Natural killer cell (primary cell): ENCODE measurements at regions not wholly inside any gene's neighbourhood (a gene's known extent, or its start where the extent isn't known, plus 50 kb on each side); places are given as distances from the start of the nearest gene placed in this dataset.

Experiments used
- ATAC-seq, 3 donors: fragments of 150-1000 bp in 2 of 3; fragments of 200-7000 bp in 1 of 3; cut with Tn5 transposase; 1 replicate in 1 of 3; 2 replicates in 2 of 3; pipeline ENCODE4 v1.10.0; 2021; ENCODE audit warnings: mild to moderate bottlenecking in 2 of 3, moderate library complexity in 2 of 3
- DNase-seq, 2 donors: peaks; one replicate each; pipeline versions ENCODE4 v3.0.0 to v3.0.0-alpha.2; 2013 to 2021; ENCODE audit warnings: mixed read lengths in 1 of 2
- H3K27ac ChIP-seq: one replicate; pipeline ENCODE4 v1.5.1; 2013; ENCODE audit warnings: mild to moderate bottlenecking, low read length
- H3K27me3 ChIP-seq: one replicate; pipeline ENCODE4 v1.6.1; 2013; ENCODE audit warnings: low read length; ENCODE audit not compliant: control insufficient read depth, insufficient read depth
- H3K36me3 ChIP-seq: one replicate; pipeline ENCODE4 v1.6.1; 2013; ENCODE audit warnings: low read length; ENCODE audit not compliant: control insufficient read depth, insufficient read depth
- H3K4me1 ChIP-seq: one replicate; pipeline ENCODE4 v1.6.1; 2013; ENCODE audit warnings: low read length; ENCODE audit not compliant: control insufficient read depth, insufficient read depth
- H3K4me3 ChIP-seq: one replicate; pipeline ENCODE4 v1.5.1; 2013; ENCODE audit warnings: low read length
- H3K9me3 ChIP-seq: one replicate; pipeline ENCODE4 v1.6.1; 2013; ENCODE audit warnings: low read length; ENCODE audit not compliant: control insufficient read depth, insufficient read depth
- H3K27ac Mint-ChIP-seq, 2 donors: one replicate each; pipeline ENCODE4 v1.8.0; 2022; ENCODE audit warnings: mild to moderate bottlenecking in 2 of 2, mixed read lengths in 2 of 2, moderate library complexity in 1 of 2
- H3K27me3 Mint-ChIP-seq, 2 donors: one replicate each; pipeline ENCODE4 v1.8.0; 2022; ENCODE audit warnings: low read depth in 2 of 2, mixed read lengths in 2 of 2
- H3K36me3 Mint-ChIP-seq: one replicate; pipeline ENCODE4 v1.8.0; 2022; ENCODE audit warnings: mixed read lengths
- H3K4me1 Mint-ChIP-seq, 2 donors: one replicate each; pipeline ENCODE4 v1.8.0; 2022; ENCODE audit warnings: mixed read lengths in 2 of 2
- H3K4me3 Mint-ChIP-seq: one replicate; pipeline ENCODE4 v1.8.0; 2022; ENCODE audit warnings: mild to moderate bottlenecking, moderate library complexity, mixed read lengths
- H3K9me3 Mint-ChIP-seq, 2 donors: one replicate each; pipeline ENCODE4 v1.8.0; 2022; ENCODE audit warnings: mixed read lengths in 2 of 2
- WGBS: methylation state at CpG from one replicate; pipeline ENCODE4 v1.1.7; 2013; ENCODE audit warnings: missing lambda C conversion rate; ENCODE audit not compliant: insufficient coverage; 5-methylcytosine and 5-hydroxymethylcytosine counted together
- intact Hi-C: fragments of 100-400 bp; cut with micrococcal nuclease; formaldehyde crosslinking; loops from one replicate; pipeline ENCODE4 v1.14.2; 2022
- TF ChIP-seq, protein P1 (sequence below): fragments of 200-600 bp; IDR thresholded peaks from one replicate; pipeline ENCODE4 v1.8.0; 2022; ENCODE audit warnings: antibody characterized with exemption

DNA sequence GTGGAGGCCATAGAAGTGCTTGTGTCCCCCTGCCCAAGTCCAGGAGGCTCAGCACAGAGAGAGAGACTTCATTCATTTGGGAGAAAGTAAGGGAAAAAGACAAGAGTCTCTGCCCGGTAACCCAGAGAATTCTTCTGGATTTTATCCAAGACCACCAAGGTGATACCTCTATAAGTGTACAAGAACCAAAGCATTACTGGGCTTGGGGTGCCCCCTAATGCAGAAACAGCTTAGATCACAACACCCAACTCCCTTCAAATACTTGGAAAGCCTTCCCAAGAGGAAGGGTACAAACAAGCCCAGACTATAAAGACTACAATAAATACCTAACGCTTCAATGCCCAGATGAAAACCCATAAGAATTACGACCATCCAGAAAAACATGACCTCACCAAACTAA, 119.7 kb upstream of the PDE3A start:
- Mint-ChIP-seq H3K27me3 (no peaks in the 10 kb centered on the region), H3K4me3 (no peak overlapping the region), H3K4me1 (no peaks in the 10 kb centered on the region), H3K36me3 (no peaks in the 10 kb centered on the region), H3K9me3 (peaks cover 10 to 18% of the 10 kb centered on the region in 2 donors), H3K27ac (no peak overlapping the region)
- Histone ChIP-seq H3K27me3 (no peaks in the 10 kb centered on the region), H3K9me3 (no peaks in the 10 kb centered on the region), H3K4me3 (no peak overlapping the region), H3K4me1 (no peaks in the 10 kb centered on the region), H3K27ac (no peak overlapping the region), H3K36me3 (no peaks in the 10 kb centered on the region)
- TF ChIP-seq, protein P1, sequence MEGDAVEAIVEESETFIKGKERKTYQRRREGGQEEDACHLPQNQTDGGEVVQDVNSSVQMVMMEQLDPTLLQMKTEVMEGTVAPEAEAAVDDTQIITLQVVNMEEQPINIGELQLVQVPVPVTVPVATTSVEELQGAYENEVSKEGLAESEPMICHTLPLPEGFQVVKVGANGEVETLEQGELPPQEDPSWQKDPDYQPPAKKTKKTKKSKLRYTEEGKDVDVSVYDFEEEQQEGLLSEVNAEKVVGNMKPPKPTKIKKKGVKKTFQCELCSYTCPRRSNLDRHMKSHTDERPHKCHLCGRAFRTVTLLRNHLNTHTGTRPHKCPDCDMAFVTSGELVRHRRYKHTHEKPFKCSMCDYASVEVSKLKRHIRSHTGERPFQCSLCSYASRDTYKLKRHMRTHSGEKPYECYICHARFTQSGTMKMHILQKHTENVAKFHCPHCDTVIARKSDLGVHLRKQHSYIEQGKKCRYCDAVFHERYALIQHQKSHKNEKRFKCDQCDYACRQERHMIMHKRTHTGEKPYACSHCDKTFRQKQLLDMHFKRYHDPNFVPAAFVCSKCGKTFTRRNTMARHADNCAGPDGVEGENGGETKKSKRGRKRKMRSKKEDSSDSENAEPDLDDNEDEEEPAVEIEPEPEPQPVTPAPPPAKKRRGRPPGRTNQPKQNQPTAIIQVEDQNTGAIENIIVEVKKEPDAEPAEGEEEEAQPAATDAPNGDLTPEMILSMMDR, result no peak
- ATAC-seq (no peak), DNase-seq (no peak)
- intact Hi-C loops, result no loop called here
- WGBS, result 93% methylated on average over 3 of the region's 3 CpGs

DNA sequence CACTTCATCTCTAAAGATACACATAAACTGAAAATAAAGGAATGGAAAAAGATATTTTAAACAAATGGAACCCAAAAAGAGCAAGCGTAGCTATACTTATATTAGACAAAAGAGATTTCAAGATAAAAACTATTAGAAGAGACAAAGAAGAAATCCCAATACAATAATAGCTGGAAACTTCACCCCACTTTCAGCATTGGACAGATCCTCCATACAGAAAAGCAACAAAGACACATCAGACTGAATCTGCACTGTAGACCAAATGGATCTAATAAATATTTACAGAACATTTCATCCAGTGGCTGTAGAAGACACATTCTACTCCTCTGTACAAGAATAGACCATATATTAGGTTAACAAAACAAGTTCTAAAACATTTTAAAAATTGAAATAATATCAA, 117.6 kb upstream of the PDE3A start:
- intact Hi-C loops, result no loop called here
- no peak for DNase-seq
- ATAC-seq, result no peak
- H3K9me3 ChIP-seq, result no peaks in the 10 kb centered on the region
- no peaks in the 10 kb centered on the region for H3K4me1 Mint-ChIP-seq
- WGBS, result no CpG with 5 or more reads among the region's 1 CpG
- H3K9me3 Mint-ChIP-seq, result peaks cover 10 to 18% of the 10 kb centered on the region in 2 donors
- no peaks in the 10 kb centered on the region for H3K36me3 Mint-ChIP-seq
- H3K4me3 ChIP-seq, result no peak overlapping the region
- H3K27me3 Mint-ChIP-seq, result no peaks in the 10 kb centered on the region
- H3K4me3 Mint-ChIP-seq, result no peak overlapping the region
- TF ChIP-seq, protein P1, result no peak
- no peak overlapping the region for H3K27ac Mint-ChIP-seq
- H3K27me3 ChIP-seq, result no peaks in the 10 kb centered on the region
- H3K36me3 ChIP-seq, result no peaks in the 10 kb centered on the region
- H3K4me1 ChIP-seq, result no peaks in the 10 kb centered on the region
- H3K27ac ChIP-seq, result no peak overlapping the region

DNA sequence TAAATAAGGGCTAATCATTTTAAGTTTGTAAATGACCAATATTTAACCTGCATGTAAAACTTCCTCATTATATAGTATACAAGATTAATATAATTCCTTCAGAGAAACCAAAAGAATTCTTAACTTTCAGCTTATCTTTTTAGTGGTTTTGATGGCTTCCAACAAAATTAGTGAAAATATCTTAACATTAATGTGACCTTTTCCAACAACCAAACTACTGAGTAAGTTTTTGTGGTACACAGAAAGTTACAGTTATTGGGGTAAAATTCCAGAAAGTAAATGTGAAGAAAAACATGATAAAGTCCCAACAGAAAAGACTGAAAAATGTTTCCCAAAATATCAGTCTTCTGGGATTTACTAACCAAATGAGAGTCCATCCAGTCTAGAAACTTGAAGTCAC, 111.0 kb upstream of the PDE3A start:
- Mint-ChIP-seq H3K27ac (no peak overlapping the region), H3K4me3 (no peak overlapping the region), H3K36me3 (no peaks in the 10 kb centered on the region), H3K27me3 (no peaks in the 10 kb centered on the region), H3K4me1 (no peaks in the 10 kb centered on the region), H3K9me3 (peaks cover 5 to 6% of the 10 kb centered on the region in 2 donors)
- ATAC-seq (no peak), DNase-seq (no peak)
- intact Hi-C loops, result no loop called here
- Histone ChIP-seq H3K4me1 (no peaks in the 10 kb centered on the region), H3K27me3 (no peaks in the 10 kb centered on the region), H3K36me3 (no peaks in the 10 kb centered on the region), H3K9me3 (no peaks in the 10 kb centered on the region), H3K27ac (no peak overlapping the region), H3K4me3 (no peak overlapping the region)
- TF ChIP-seq, protein P1, result no peak

DNA sequence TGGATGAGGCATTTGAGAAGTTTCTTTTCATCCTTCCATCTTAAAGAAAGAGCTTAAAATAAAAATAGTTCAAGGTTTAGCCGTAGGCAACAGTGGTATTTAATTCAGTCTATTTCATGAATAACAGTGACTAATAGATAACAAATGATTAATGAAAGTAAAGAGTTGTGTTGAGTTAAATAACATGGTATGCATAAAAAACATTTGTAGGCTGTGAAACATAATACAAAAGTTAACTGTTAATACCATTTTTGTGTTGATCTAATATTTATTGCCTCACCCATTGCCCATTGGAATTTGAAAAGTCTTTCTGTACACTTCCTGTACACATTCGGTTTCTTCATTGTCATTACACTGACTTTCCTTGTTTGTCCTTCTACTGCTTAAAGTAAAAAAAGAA, 108.6 kb upstream of the PDE3A start:
- no peaks in the 10 kb centered on the region for H3K9me3 ChIP-seq
- no peak overlapping the region for H3K27ac ChIP-seq
- H3K4me3 Mint-ChIP-seq, result no peak overlapping the region
- H3K4me1 ChIP-seq, result no peaks in the 10 kb centered on the region
- H3K4me3 ChIP-seq, result no peak overlapping the region
- no peak overlapping the region for H3K27ac Mint-ChIP-seq
- H3K36me3 ChIP-seq, result no peaks in the 10 kb centered on the region
- DNase-seq (no peak), ATAC-seq (no peak)
- no peaks in the 10 kb centered on the region for H3K27me3 Mint-ChIP-seq
- intact Hi-C loops, result no loop called here
- no peaks in the 10 kb centered on the region for H3K36me3 Mint-ChIP-seq
- 82% methylated on average over 1 of the region's 2 CpGs for WGBS
- TF ChIP-seq, protein P1, result no peak
- no peaks in the 10 kb centered on the region for H3K27me3 ChIP-seq
- H3K4me1 Mint-ChIP-seq, result no peaks in the 10 kb centered on the region
- peaks cover 3% of the 10 kb centered on the region in 2 donors for H3K9me3 Mint-ChIP-seq
